GM21390 (cell line): ENCODE measurements at regions not wholly inside any gene's neighbourhood (a gene's known extent, or its start where the extent isn't known, plus 50 kb on each side); places are given as distances from the start of the nearest gene placed in this dataset.

Experiments
- ATAC-seq: cut with Tn5 transposase; IDR thresholded peaks from one replicate; pipeline ENCODE4 v1.9.1; 2021; ENCODE audit not compliant: unreplicated experiment

DNA sequence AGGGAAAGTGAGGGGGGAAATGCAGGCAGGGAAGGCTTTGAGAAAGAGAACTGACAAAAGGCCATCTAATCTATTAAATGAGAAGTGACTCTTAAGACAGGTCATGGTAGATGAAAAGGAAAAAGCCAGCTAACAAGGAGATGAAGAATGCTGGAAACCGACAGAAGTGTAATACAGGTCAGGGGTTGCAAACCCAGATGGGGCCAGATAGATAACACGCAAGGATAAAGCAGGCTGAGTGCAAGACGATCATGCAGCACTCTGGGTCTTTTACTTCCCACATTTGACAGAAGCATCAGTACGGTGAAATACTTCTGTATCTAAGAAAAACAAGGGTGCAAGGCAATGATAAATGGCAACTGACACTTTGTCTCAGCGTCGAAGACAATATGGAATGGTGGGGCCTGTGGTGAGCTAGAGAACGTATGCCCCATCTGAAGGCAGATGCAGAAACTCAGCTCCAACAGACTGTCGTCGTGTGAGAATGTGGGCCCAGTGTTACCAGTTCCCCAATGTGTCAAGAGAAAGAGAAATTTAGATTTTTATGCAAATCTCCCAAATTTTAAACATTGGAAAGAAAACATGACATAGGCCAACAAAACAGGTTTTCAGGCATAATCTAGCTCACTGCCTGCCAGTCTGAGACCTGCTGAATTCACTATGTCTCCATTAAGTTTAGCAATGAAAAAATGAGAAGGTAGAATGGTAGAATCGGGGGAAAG, 187.4 kb downstream of the PHLDA1 start:
- ATAC-seq = no peak

DNA sequence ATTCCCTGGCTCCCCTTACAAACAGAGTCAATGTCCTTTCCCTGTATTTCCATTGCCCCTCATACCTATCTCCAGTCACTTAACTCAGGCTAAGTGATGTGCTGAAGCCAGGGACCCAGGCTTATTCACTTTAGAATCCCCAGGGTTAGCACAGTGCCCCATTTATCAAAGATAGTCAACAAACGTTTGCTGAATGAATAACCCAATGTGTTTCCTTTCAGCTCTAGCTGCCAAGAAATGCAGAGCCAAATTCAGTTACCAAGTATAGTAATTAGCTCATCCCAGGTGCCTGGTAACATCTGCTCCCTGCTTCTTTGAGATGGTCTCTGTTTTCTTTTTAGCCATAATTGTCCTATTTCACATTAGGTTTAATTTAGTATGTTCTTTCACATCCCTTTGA, 189.5 kb downstream of the PHLDA1 start:
- no peak for ATAC-seq

DNA sequence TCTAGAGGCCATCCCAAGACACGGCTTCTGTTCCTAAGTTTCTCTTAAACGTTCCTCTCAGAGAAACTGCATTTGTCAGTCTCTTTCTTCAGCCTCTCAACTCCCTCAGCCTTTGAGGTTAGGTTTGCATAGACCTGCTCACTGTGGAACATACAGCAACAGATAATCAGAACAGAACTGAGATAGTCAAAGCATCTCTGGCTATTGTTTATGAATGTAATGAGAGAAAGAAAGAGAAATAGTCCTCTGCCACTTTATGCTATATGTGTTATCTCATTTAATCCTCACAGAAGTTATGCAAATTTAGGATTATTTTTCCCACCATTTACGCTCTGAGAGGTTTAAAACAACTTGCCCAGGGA, 190.6 kb downstream of the PHLDA1 start:
- ATAC-seq = no peak

DNA sequence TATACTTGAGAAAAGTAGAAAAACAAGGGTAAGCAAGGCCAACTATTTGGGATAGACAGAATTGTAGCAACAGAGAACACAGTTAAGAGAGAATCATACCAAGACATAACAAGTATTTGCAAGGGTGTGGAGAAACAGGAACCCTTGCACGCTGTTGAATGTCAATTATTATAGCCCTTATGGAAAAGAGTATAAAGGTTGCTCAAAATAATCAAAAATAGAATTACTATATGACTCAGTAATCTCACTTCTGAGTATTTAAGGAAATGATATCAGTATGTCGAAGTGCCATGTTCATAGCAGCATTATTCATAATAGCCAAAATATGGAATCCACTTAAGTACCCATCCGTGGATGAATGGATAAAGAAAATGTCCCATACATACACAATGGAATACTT, 193.3 kb downstream of the PHLDA1 start:
- no peak for ATAC-seq

GRCh38 chr12:75837700-75838099, 193.9 kb downstream of the PHLDA1 start:
- ATAC-seq = no peak

DNA sequence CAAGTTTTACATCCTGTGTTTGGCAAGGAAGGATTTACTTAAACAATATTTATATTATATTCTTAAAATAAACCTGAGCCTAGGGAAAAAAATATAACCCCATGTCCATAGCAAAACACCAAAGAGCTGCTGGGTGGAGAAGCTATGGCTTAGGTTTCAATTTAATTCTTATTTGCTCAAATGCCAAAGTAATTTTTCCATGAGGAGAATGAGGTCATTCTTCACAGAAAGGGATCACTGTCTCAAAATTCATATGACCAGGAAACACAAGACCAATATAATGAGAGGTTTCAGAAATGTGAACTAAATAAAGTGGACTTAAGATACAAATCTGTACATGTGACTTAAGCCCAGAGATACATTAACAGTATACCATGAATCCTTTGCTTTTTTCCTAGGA, 195.0 kb downstream of the PHLDA1 start:
- no peak for ATAC-seq

GRCh38 chr12:75834591-75834990, 197.0 kb downstream of the PHLDA1 start:
- no peak for ATAC-seq

GRCh38 chr12:75833268-75833667, 198.3 kb downstream of the PHLDA1 start:
- no peak for ATAC-seq

GRCh38 chr12:75831402-75831801, 200.2 kb downstream of the PHLDA1 start:
- no peak for ATAC-seq

- no peak for ATAC-seq
Measured at GRCh38 chr12:75827061-75827460, 204.5 kb downstream of the PHLDA1 start.

DNA sequence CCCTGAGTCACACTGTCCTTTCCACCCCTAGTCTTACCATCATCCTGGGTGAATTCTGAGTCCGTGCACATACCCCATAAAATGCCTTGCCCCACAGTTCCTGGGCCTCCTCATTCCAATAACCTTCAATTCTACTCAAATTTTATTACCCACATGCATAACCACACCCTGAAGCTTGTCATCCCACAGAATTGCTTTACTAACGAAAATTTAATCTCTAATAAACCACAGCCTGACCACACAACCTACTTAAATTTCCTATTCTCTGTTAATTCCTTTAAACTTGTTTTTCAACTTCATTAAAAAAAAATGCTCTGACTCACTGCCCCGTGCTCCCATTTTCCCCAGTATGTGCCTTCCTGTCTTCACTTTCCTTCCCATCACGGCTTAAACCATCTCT, 205.9 kb downstream of the PHLDA1 start:
- ATAC-seq = no peak

DNA sequence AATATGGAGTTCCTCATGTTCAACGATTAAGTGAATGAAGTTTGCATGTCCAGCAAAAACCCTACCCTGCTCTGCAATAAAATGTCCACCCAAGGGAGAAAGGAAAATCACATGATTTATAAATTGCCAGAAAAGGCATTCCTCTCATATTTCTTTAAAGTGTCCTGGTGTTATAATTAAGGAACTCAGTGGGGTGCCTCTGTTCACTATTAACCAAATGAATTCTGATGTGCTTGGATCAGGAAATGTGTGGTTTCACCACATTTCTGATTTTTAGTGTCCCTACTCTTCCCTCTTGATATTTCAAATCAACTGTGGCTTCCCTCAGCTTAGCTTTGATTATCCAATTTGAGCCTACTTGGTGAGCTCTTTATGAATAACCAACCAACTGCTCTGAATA, 208.1 kb downstream of the PHLDA1 start:
- no peak for ATAC-seq

- no peak for ATAC-seq
Measured at GRCh38 chr12:75822416-75822815, 209.2 kb downstream of the PHLDA1 start.

GRCh38 chr12:75820848-75821578, 210.6 kb downstream of the PHLDA1 start:
- ATAC-seq = no peak

DNA sequence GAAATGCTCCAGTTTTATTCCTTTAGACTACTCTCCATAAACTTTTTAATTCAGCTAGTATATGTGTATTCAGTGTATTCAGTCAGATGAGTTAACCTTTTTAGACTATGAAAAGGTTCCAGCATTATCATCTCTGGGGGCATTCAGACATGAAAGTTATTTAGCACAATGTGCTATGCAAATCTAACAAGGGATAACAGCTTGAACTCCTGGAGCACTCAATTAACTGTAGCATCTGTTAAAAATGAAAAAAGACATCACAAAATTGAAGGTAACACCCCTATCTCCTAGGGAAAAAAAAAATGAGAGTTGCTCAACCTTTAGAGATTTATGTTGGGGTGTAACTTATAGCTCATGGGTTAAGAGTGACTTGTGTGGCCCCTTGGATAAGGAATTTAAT, 211.5 kb downstream of the PHLDA1 start:
- no peak for ATAC-seq

GRCh38 chr12:75819512-75819911, 212.1 kb downstream of the PHLDA1 start:
- no peak for ATAC-seq

GRCh38 chr12:75818863-75819262, 212.7 kb downstream of the PHLDA1 start:
- no peak for ATAC-seq

DNA sequence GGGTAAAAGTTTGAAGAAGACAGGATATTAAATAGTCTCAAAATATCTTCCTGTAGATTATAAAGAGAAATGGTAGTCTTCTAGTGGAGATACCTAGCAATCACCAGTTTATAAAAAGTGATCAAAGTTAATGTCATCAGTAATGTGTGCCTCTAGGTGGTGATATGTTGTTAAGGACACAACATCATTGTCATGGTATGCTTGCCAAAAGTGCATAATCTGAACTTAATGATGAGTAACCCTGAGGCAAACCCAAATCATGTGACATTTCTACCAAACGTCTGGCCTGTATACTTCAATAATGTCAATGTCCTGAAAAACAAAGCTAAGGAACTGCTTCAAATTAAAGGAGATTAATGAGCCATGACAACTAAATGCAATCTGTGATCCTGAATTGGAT, 214.7 kb downstream of the PHLDA1 start:
- ATAC-seq = no peak

DNA sequence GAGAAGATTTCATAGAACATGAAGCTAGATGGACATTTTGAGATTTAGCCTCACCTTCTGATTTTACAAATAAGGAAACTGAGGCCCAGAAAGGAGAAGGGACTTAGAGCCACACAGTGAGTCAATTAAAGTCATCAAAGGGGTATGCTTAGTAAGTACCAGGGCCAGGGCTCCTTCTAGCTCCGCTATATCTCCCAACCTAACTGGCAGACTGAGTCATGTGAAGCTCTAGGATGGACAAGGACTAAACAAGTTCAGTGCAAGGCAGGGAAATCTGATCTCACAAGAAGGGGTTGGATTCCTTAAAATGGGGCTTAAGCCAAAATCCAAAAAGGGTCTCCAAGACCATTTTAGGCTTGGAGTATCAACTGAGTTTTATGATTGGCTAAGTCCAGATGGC, 215.8 kb downstream of the PHLDA1 start:
- ATAC-seq = no peak

DNA sequence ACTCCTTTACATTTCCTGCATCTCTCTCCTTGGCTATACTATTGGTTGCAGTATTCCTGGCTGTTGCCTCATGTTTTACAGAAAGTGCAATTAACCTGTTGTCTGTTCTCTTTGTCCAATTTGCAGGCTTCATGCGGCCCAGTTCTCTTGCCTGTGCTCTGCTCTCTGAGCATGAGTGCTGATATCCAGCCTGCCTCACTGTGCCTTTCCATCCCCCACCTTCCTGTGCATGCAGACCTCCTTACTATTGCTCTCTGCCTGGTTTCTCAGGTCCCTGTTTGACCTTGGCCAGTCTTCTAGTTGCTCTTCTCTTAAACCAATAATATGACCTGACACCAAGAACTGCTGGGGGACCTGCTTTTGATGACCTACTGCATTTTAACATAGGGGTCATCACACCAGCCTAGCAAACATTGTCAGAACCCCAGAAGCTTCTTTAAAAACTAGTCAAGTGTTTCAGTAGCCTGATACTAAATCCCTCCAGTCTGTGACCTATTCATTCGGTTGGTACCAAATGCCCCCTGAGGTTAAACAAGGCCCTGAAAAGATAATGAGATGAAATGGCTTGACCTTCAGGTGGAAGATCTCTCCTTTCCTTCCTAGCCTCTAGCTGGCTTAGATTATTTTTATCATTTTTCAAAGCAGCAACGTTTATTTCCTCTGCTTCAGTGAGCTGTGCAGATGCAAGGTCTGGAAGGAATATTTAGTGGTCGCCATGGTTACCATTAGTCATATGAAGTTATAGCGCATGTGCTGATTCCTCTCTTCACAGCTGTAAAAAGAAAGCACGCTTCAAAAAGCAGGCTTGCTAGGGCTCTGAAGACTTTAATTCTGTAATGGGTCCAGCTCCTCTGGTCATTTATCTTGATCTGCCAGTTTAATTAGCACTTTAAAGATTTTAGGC, 216.5 kb downstream of the PHLDA1 start:
- no peak for ATAC-seq

- ATAC-seq = no peak
Measured at GRCh38 chr12:75813072-75813471, 218.5 kb downstream of the PHLDA1 start.
